ENCODE measurements at regions not wholly inside any gene's neighbourhood (a gene's known extent, or its start where the extent isn't known, plus 50 kb on each side); places are given as distances from the start of the nearest gene placed in this dataset.

DNA sequence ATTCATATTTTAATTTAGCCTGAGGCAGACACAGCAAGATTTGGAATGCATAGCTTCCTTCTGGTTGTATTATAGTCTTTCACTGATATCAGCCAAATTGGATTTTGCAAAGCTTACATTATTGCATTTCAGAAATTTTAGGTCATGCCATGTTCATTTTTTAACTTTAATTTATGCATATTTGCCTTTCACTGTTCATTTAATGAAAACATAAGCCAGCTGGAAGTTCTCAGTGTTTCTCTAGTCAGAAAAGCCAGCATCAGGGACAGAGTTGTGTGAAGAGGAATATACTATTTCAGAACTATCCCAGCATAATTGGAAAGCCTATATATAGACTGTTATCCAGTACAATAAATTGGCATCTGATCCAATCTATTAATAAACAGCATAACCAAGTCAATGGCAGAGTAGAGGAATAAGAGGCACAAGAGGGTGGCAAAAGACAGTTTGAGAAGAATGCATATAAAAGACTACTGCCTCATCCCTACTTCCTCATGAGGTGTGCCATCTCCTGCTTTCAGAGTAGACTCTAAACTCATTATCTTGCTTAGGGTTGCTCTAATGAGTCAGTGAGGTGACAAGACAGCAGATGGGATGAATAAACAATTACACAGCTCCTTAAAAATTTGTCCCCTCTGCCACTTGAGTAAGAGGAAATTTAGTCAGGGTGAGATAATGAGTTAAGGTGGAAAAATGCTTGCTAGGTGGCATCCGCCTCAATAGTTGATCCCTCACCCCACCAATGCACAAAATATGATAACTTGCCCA, 159.8 kb upstream of the HCRTR2 start:
- TF ChIP-seq, protein P1, sequence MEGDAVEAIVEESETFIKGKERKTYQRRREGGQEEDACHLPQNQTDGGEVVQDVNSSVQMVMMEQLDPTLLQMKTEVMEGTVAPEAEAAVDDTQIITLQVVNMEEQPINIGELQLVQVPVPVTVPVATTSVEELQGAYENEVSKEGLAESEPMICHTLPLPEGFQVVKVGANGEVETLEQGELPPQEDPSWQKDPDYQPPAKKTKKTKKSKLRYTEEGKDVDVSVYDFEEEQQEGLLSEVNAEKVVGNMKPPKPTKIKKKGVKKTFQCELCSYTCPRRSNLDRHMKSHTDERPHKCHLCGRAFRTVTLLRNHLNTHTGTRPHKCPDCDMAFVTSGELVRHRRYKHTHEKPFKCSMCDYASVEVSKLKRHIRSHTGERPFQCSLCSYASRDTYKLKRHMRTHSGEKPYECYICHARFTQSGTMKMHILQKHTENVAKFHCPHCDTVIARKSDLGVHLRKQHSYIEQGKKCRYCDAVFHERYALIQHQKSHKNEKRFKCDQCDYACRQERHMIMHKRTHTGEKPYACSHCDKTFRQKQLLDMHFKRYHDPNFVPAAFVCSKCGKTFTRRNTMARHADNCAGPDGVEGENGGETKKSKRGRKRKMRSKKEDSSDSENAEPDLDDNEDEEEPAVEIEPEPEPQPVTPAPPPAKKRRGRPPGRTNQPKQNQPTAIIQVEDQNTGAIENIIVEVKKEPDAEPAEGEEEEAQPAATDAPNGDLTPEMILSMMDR (conservative IDR thresholded peaks at IDR 0.05; ENCODE audit: low read length) = no peak
- TF ChIP-seq EZH2phosphoT487 (IDR thresholded peaks at IDR 0.05; ENCODE audit: borderline replicate concordance) = no peak

All from Loucy (cell line).